GM19043 (cell line): ENCODE measurements at regions not wholly inside any gene's neighbourhood (a gene's known extent, or its start where the extent isn't known, plus 50 kb on each side); places are given as distances from the start of the nearest gene placed in this dataset.
"Not testable (repeated sequence)": the region's sequence is repeated elsewhere in the genome, so short reads cannot be mapped to it uniquely, and the experiment has no call there.

Source experiments
- ATAC-seq: cut with Tn5 transposase; IDR thresholded peaks from one replicate; pipeline ENCODE4 v1.9.1; 2021; ENCODE audit warnings: low read depth; ENCODE audit not compliant: unreplicated experiment

GRCh38 chr2:173711816-173712215 lies 253.4 kb downstream of the SP3 start:
- ATAC-seq: no peak

GRCh38 chr2:173713904-173714555 lies 251.1 kb downstream of the SP3 start:
- ATAC-seq: no peak

GRCh38 chr2:173715441-173715840 lies 249.7 kb downstream of the SP3 start:
- no peak for ATAC-seq

- no peak for ATAC-seq
These were observed 248.6 kb downstream of the SP3 start for GRCh38 chr2:173716458-173717052.

- ATAC-seq: no peak
These were observed 245.7 kb downstream of the SP3 start for GRCh38 chr2:173719471-173719870.

GRCh38 chr2:173720306-173720705 lies 244.9 kb downstream of the SP3 start:
- ATAC-seq: no peak

GRCh38 chr2:173734797-173735196 lies 230.4 kb downstream of the SP3 start:
- no peak for ATAC-seq

GRCh38 chr2:173737954-173738575 lies 227.1 kb downstream of the SP3 start:
- ATAC-seq: not testable (repeated sequence)

- ATAC-seq: no peak
These were observed 226.2 kb downstream of the SP3 start for GRCh38 chr2:173739006-173739405.

- ATAC-seq: no peak
These were observed 224.5 kb downstream of the SP3 start for GRCh38 chr2:173740639-173741038.

GRCh38 chr2:173741759-173742158 lies 223.4 kb downstream of the SP3 start:
- ATAC-seq: no peak

- ATAC-seq: no peak
These were observed 218.1 kb downstream of the SP3 start for GRCh38 chr2:173747035-173747434.

GRCh38 chr2:173749315-173749714 lies 215.9 kb downstream of the SP3 start:
- no peak for ATAC-seq

- ATAC-seq: no peak
These were observed 214.8 kb downstream of the SP3 start for GRCh38 chr2:173750353-173750801.

GRCh38 chr2:173750831-173751230 lies 214.3 kb downstream of the SP3 start:
- no peak for ATAC-seq

- ATAC-seq: no peak
These were observed 213.8 kb downstream of the SP3 start for GRCh38 chr2:173751245-173751975.

- ATAC-seq: no peak
These were observed 213.0 kb downstream of the SP3 start for GRCh38 chr2:173752152-173752551.

GRCh38 chr2:173753441-173753840 lies 211.7 kb downstream of the SP3 start:
- no peak for ATAC-seq

- no peak for ATAC-seq
These were observed 211.0 kb downstream of the SP3 start for GRCh38 chr2:173754165-173754564.

- no peak for ATAC-seq
These were observed 210.3 kb downstream of the SP3 start for GRCh38 chr2:173754837-173755236.

- ATAC-seq: no peak
These were observed 209.4 kb downstream of the SP3 start for GRCh38 chr2:173755798-173756197.
